HFFc6 (cell line): ENCODE measurements at regions not wholly inside any gene's neighbourhood (a gene's known extent, or its start where the extent isn't known, plus 50 kb on each side); places are given as distances from the start of the nearest gene placed in this dataset.

ENCODE experiments used
- DNase-seq: peaks from one replicate; pipeline ENCODE4 v3.0.0-alpha.2; 2018
- H3K27ac Mint-ChIP-seq: 2 replicates; pipeline ENCODE4 v1.8.0; 2020; ENCODE audit warnings: mild to moderate bottlenecking, mixed read lengths
- H3K27me3 Mint-ChIP-seq: 2 replicates; pipeline ENCODE4 v1.8.0; 2021; ENCODE audit warnings: mild to moderate bottlenecking, moderate library complexity, mixed read lengths; ENCODE audit not compliant: insufficient read depth
- H3K36me3 Mint-ChIP-seq: 2 replicates; pipeline ENCODE4 v1.8.0; 2021; ENCODE audit warnings: low read depth, mixed read lengths
- H3K4me1 Mint-ChIP-seq: 2 replicates; pipeline ENCODE4 v1.8.0; 2020; ENCODE audit warnings: low read depth, mixed read lengths
- H3K4me3 Mint-ChIP-seq: 2 replicates; pipeline ENCODE4 v1.8.0; 2020; ENCODE audit warnings: mild to moderate bottlenecking, moderate library complexity, mixed read lengths
- H3K9me3 Mint-ChIP-seq: 2 replicates; pipeline ENCODE4 v1.8.0; 2020; ENCODE audit warnings: mild to moderate bottlenecking, mixed read lengths
- CTCF ChIP-seq: fragments of 200-600 bp; sonication (generic); IDR thresholded peaks from 2 replicates; pipeline ENCODE4 v1.5.0; 2021; ENCODE audit warnings: antibody characterized with exemption, mild to moderate bottlenecking

- Mint-ChIP-seq H3K36me3 (no peaks in the 10 kb centered on the region; the same call in 1 of the 2 replicates), H3K27me3 (peaks cover 3% of the 10 kb centered on the region), H3K27ac (no peak overlapping the region), H3K4me3 (no peak overlapping the region), H3K4me1 (no peaks in the 10 kb centered on the region), H3K9me3 (no peaks in the 10 kb centered on the region)
- no peak for TF ChIP-seq CTCF
- DNase-seq = no peak
Observed at GRCh38 chr19:31178833-31179470, 170.3 kb downstream of the TSHZ3 start.

- Mint-ChIP-seq H3K27ac (no peak overlapping the region), H3K4me3 (no peak overlapping the region), H3K4me1 (no peaks in the 10 kb centered on the region), H3K9me3 (no peaks in the 10 kb centered on the region), H3K27me3 (peaks cover 3% of the 10 kb centered on the region), H3K36me3 (no peaks in the 10 kb centered on the region; the same call in 1 of the 2 replicates)
- TF ChIP-seq CTCF = no peak
- DNase-seq = no peak
Observed at GRCh38 chr19:31177246-31177645, 172.0 kb downstream of the TSHZ3 start.

- Mint-ChIP-seq H3K27ac (no peak overlapping the region), H3K4me3 (no peak overlapping the region), H3K4me1 (no peaks in the 10 kb centered on the region), H3K27me3 (peaks cover 3% of the 10 kb centered on the region), H3K36me3 (no peaks in the 10 kb centered on the region; the same call in 1 of the 2 replicates), H3K9me3 (no peaks in the 10 kb centered on the region)
- no peak for TF ChIP-seq CTCF
- no peak for DNase-seq
Observed at GRCh38 chr19:31175564-31176348, 173.5 kb downstream of the TSHZ3 start.

- Mint-ChIP-seq H3K4me1 (no peaks in the 10 kb centered on the region), H3K27me3 (peaks cover 6% of the 10 kb centered on the region), H3K9me3 (no peaks in the 10 kb centered on the region), H3K36me3 (no peaks in the 10 kb centered on the region; the same call in 1 of the 2 replicates), H3K27ac (no peak overlapping the region), H3K4me3 (no peak overlapping the region)
- DNase-seq = no peak
- TF ChIP-seq CTCF = no peak
Observed at GRCh38 chr19:31174948-31175347, 174.3 kb downstream of the TSHZ3 start.

- peaks cover 6% of the 10 kb centered on the region for H3K27me3 Mint-ChIP-seq
- no peak for TF ChIP-seq CTCF
- H3K4me3 Mint-ChIP-seq = no peak overlapping the region
- H3K27ac Mint-ChIP-seq = no peak overlapping the region
- H3K36me3 Mint-ChIP-seq = no peaks in the 10 kb centered on the region; the same call in 1 of the 2 replicates
- no peaks in the 10 kb centered on the region for H3K9me3 Mint-ChIP-seq
- no peak for DNase-seq
- H3K4me1 Mint-ChIP-seq = no peaks in the 10 kb centered on the region
Observed at GRCh38 chr19:31173991-31174390, 175.2 kb downstream of the TSHZ3 start.
